Activated T-cell treated with anti-CD3 and anti-CD28 coated beads for 4 hours (primary cell): ENCODE measurements at regions not wholly inside any gene's neighbourhood (a gene's known extent, or its start where the extent isn't known, plus 50 kb on each side); places are given as distances from the start of the nearest gene placed in this dataset.
"Not testable (repeated sequence)": the region's sequence is repeated elsewhere in the genome, so short reads cannot be mapped to it uniquely, and the experiment has no call there.

ENCODE experiments used
- DNase-seq: peaks from one replicate; pipeline ENCODE4 v3.0.0-alpha.2; 2020

DNA sequence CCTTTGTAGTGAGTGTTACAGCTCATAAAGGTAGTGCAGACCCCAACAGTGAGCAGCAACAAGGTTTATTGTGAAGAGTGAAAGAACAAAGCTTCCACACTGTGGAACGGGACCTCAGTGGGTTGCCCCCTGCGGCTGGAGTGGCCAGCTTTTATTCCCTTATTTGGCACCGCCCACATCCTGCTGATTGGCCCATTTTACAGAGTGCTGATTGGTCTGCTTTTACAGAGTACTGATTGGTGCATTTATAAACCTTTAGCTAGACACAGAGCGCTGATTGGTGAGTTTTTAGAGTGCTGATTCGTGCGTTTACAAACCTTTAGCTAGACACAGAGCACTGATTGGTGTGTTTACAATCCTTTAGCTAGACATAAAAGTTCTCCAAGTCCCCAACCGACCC lies 763.9 kb upstream of the TMEFF2 start:
- DNase-seq = not testable (repeated sequence)

DNA sequence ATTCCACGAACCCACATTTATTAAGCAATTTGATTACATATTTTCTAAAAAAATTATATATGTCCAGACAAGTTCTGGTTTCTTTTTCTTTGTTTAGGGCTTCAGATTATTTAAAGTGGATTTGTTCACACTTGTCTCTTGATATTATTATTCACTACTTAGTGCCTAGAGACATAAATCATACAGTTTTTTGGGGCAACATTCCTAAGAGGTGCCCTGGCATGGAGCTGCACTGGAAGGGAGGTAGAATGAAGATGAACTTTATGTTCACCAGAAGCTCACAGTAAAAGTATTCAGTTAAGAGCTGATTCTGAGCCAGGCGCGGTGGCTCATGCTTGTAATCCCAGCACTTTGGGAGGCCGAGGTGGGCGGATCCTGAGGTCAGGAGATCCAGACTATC lies 762.7 kb upstream of the TMEFF2 start:
- DNase-seq = no peak

GRCh38 chr2:192953116-192953515 lies 758.4 kb upstream of the TMEFF2 start:
- DNase-seq = no peak

DNA sequence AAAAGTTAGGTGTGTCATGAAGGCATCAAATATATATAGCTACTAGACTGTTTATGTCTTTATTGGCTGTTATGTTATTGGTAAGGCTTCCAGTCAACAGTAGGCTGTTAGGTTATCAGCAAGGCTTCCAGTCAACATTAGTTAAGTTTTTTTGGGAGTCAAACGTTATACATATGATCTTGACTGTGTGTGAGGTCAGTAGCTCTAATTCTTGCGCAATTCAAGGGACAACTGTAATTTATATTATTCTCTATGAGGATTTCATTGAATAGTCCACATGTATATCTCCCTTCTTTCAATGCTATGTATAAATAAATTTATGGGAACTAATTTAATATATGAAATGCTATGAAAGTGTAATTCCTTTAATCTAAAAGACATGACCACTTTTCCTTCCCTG lies 757.5 kb upstream of the TMEFF2 start:
- DNase-seq = no peak

GRCh38 chr2:192948316-192948715 lies 753.6 kb upstream of the TMEFF2 start:
- DNase-seq = no peak

DNA sequence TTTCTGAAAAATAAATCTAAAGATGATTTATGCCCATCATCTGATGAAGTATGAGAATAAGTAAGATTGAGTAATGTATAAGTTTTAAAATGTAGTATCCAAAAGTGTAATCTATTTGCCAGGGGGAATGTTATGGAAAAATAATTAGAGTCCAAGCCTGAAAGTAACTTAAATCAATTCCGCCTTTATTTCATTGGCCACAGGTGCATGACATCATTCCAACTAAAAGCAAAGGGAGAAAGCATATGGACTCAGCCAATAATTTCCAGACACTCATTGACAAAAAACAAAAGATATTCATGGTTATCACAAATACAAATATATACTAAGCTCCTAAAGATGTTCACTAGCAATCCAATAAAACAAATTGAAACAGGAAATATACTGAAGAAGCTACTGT lies 752.6 kb upstream of the TMEFF2 start:
- no peak for DNase-seq

- DNase-seq = no peak
Observed at GRCh38 chr2:192940767-192941166, 746.0 kb upstream of the TMEFF2 start.

- no peak for DNase-seq
Observed at GRCh38 chr2:192932376-192932775, 737.6 kb upstream of the TMEFF2 start.

DNA sequence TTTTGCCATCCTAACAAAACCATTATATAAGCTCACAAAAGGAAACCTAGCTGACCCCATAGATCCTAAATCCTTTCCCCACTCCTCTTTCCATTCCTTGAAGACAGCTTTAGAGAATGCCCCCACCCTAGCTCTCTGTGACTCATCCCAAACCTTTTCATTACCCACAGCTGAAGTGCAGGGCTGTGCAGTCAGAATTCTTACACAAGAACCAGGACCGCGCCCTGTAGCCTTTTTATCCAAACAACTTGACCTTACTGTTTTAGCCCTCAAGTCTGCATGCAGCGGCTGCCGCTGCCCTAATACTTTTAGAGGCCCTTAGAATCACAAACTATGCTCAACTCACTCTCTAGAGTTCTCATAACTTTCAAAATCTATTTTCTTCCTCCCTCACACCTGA lies 726.9 kb upstream of the TMEFF2 start:
- not testable (repeated sequence) for DNase-seq

GRCh38 chr2:192901446-192901845 lies 706.7 kb upstream of the TMEFF2 start:
- no peak for DNase-seq

- no peak for DNase-seq
Observed at GRCh38 chr2:192899466-192899865, 704.7 kb upstream of the TMEFF2 start.

GRCh38 chr2:192893976-192894375 lies 699.2 kb upstream of the TMEFF2 start:
- DNase-seq = not testable (repeated sequence)

DNA sequence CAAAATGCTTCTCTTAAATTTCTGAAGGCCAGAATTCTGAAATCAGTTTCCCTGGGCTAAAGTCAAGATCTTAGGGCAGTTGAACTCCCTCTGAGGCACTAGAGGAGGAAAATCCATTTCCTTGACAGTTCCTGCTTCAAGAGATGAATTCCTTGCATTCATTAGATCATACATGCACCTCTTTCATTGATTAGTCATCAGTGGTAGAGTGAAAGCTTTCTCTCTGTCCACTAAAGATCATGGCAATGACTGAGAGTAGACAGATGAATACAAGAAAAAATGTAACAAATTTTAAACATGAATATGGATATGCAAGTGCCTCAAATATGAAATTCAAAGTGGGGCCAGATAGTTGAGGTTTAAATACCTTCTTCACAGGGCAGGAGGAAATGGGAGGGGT lies 693.4 kb upstream of the TMEFF2 start:
- no peak for DNase-seq

GRCh38 chr2:192887337-192887736 lies 692.6 kb upstream of the TMEFF2 start:
- DNase-seq = no peak

DNA sequence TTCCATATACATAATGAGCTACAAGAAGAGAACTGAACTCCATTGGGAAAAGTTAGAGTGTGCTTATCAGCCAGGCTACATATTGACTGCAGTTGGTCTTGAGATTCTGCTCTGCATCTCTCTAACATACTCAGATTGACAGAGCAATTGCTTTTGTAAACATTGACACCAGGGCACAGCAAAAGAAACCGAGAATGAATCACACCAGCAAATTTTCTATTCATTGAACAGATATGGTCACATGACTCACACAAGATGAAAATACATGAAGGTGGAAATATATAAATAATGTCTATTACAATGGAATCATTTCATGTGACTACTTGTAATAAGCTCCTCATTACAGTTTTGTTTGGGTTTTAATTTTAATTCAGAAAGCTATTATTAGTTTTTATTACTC lies 691.9 kb upstream of the TMEFF2 start:
- DNase-seq = no peak

GRCh38 chr2:192885569-192886160 lies 690.9 kb upstream of the TMEFF2 start:
- DNase-seq = no peak

GRCh38 chr2:192877159-192877558 lies 682.4 kb upstream of the TMEFF2 start:
- DNase-seq = no peak

GRCh38 chr2:192876698-192877097 lies 682.0 kb upstream of the TMEFF2 start:
- no peak for DNase-seq

DNA sequence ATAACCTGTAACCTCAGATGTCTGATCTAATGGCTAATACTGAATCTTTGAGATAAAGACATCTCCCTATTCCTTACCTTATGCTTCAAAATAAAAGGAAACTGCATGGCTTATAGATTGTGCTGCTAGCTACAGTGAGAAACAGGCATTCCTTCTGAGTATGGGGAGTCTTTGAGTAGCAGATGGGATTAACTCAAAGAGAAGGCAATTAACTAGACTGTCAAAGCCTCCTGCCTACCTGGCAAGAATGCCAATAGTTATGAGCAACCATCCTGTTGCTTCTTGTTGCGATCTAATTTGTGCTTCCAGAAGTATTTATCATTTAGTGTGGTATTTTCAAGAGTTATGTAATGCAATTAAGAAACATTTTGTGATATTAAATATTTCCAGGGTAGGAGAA lies 660.0 kb upstream of the TMEFF2 start:
- DNase-seq = no peak

DNA sequence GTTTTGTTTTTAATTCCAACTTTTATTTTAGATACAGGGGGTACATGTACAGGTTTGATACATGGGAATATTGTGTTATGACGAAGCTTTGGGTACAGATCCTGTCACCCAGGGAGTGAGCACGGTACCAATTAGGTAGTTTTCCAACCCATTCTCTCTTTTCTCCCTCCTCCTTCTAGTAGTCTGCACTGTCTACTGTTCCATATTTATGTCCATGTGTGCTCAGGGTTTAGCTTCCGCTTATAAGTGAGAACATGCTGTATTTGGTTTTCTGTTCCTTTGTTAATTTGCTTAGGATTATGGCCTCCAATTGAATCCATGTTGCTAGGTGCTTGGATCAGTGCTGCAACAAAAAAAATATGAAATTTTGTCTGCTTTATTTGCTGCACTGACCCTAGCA lies 659.3 kb upstream of the TMEFF2 start:
- no peak for DNase-seq

- no peak for DNase-seq
Observed at GRCh38 chr2:192828947-192829346, 634.2 kb upstream of the TMEFF2 start.

- DNase-seq = no peak
Observed at GRCh38 chr2:192828175-192828574, 633.4 kb upstream of the TMEFF2 start.

- DNase-seq = no peak
Observed at GRCh38 chr2:192827735-192828134, 633.0 kb upstream of the TMEFF2 start.

DNA sequence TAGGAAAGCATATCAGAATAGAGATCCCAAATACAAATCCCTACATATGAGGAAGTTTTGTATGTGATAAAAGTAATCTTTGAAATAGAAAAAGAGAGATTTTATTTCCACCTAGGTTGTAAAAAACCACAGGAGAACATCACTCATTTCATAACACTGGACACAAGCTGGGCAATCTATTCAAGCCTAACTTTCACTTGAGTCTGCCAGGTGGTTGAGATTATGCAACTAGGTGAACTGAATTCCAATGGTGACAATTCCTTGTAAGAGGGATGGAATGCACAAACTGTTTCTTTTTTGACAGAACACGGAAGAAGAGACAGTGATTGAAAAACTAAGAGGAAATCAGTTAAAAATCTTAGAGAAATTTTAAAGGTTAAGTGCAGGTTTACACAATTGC lies 619.6 kb upstream of the TMEFF2 start:
- DNase-seq = no peak

DNA sequence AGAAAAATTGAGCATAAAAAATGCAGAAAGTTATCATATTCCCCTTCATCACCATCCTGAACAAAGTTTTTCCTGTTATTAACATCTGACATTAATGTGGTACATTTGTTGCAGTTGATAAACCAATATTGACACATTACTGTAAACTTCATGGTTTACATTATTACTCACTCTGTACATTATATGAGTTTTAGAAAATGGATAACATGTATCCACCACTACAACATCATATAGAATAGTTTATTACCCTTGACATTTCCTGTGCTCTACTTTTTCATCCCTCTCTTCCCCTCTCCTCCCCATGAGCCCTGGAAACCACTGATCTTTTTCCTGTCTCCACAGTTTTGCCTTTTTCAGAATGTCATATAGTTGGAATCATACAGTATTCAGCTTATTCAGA lies 618.6 kb upstream of the TMEFF2 start:
- DNase-seq = no peak

GRCh38 chr2:192809173-192809572 lies 614.4 kb upstream of the TMEFF2 start:
- no peak for DNase-seq
